HG03060 (cell line): ENCODE measurements at regions not wholly inside any gene's neighbourhood (a gene's known extent, or its start where the extent isn't known, plus 50 kb on each side); places are given as distances from the start of the nearest gene placed in this dataset.

Source experiments
- ATAC-seq: cut with Tn5 transposase; IDR thresholded peaks from one replicate; pipeline ENCODE4 v1.9.1; 2021; ENCODE audit warnings: low read depth, moderate number of reproducible peaks; ENCODE audit not compliant: unreplicated experiment

GRCh38 chr5:93123127-93123526, 457.9 kb downstream of the NR2F1-AS1 start:
- ATAC-seq, result no peak

- no peak for ATAC-seq
These were observed 458.6 kb downstream of the NR2F1-AS1 start for GRCh38 chr5:93122446-93122845.

GRCh38 chr5:93120771-93121170, 460.2 kb downstream of the NR2F1-AS1 start:
- ATAC-seq, result no peak

- ATAC-seq, result no peak
These were observed 461.0 kb downstream of the NR2F1-AS1 start for GRCh38 chr5:93120051-93120450.

GRCh38 chr5:93117751-93118531, 463.1 kb downstream of the NR2F1-AS1 start:
- ATAC-seq, result no peak

- no peak for ATAC-seq
These were observed 473.1 kb downstream of the NR2F1-AS1 start for GRCh38 chr5:93107805-93108520.

- no peak for ATAC-seq
These were observed 473.9 kb downstream of the NR2F1-AS1 start for GRCh38 chr5:93107141-93107540.

GRCh38 chr5:93101661-93102060, 479.4 kb downstream of the NR2F1-AS1 start:
- ATAC-seq, result no peak

- no peak for ATAC-seq
These were observed 480.0 kb downstream of the NR2F1-AS1 start for GRCh38 chr5:93100976-93101375.

- no peak for ATAC-seq
These were observed 480.6 kb downstream of the NR2F1-AS1 start for GRCh38 chr5:93100428-93100827.

- ATAC-seq, result no peak
These were observed 481.1 kb downstream of the NR2F1-AS1 start for GRCh38 chr5:93099902-93100347.

GRCh38 chr5:93096561-93096960, 484.5 kb downstream of the NR2F1-AS1 start:
- no peak for ATAC-seq

GRCh38 chr5:93092349-93093105, 488.5 kb downstream of the NR2F1-AS1 start:
- no peak for ATAC-seq

GRCh38 chr5:93090698-93091097, 490.3 kb downstream of the NR2F1-AS1 start:
- ATAC-seq, result no peak

GRCh38 chr5:93088592-93089389, 492.2 kb downstream of the NR2F1-AS1 start:
- ATAC-seq, result no peak

- ATAC-seq, result no peak
These were observed 493.7 kb downstream of the NR2F1-AS1 start for GRCh38 chr5:93087326-93087725.

GRCh38 chr5:93082981-93083380, 498.0 kb downstream of the NR2F1-AS1 start:
- no peak for ATAC-seq

GRCh38 chr5:93079046-93079445, 502.0 kb downstream of the NR2F1-AS1 start:
- no peak for ATAC-seq

GRCh38 chr5:93078082-93079038, 502.7 kb downstream of the NR2F1-AS1 start:
- ATAC-seq, result peak; percentile 59
